ENCODE measurements at regions not wholly inside any gene's neighbourhood (a gene's known extent, or its start where the extent isn't known, plus 50 kb on each side); places are given as distances from the start of the nearest gene placed in this dataset.
"Not testable (repeated sequence)": the region's sequence is repeated elsewhere in the genome, so short reads cannot be mapped to it uniquely, and the experiment has no call there.

GRCh38 chr9:79425840-79426239, 145.9 kb upstream of the TLE4 start:
- DNase-seq: no peak

GRCh38 chr9:79428422-79428821, 143.3 kb upstream of the TLE4 start:
- no peak for DNase-seq

GRCh38 chr9:79430619-79431018, 141.1 kb upstream of the TLE4 start:
- DNase-seq: no peak

- no peak for DNase-seq
Measured at GRCh38 chr9:79431019-79431679, 140.6 kb upstream of the TLE4 start.

GRCh38 chr9:79432485-79432884, 139.3 kb upstream of the TLE4 start:
- DNase-seq: no peak

GRCh38 chr9:79433703-79434102, 138.1 kb upstream of the TLE4 start:
- no peak for DNase-seq

- DNase-seq: not testable (repeated sequence)
Measured at GRCh38 chr9:79439221-79439620, 132.5 kb upstream of the TLE4 start.

GRCh38 chr9:79446523-79447307, 125.0 kb upstream of the TLE4 start:
- no peak for DNase-seq

- DNase-seq: no peak
Measured at GRCh38 chr9:79447308-79447605, 124.5 kb upstream of the TLE4 start.

GRCh38 chr9:79447762-79448161, 124.0 kb upstream of the TLE4 start:
- DNase-seq: no peak

- no peak for DNase-seq
Measured at GRCh38 chr9:79452265-79452664, 119.5 kb upstream of the TLE4 start.

GRCh38 chr9:79461712-79462111, 110.1 kb upstream of the TLE4 start:
- DNase-seq: no peak

GRCh38 chr9:79465156-79465555, 106.6 kb upstream of the TLE4 start:
- DNase-seq: no peak

- DNase-seq: no peak
Measured at GRCh38 chr9:79469164-79469563, 102.6 kb upstream of the TLE4 start.

- DNase-seq: no peak
Measured at GRCh38 chr9:79470954-79471353, 100.8 kb upstream of the TLE4 start.

- no peak for DNase-seq
Measured at GRCh38 chr9:79471580-79472543, 99.9 kb upstream of the TLE4 start.

- DNase-seq: no peak
Measured at GRCh38 chr9:79473704-79474103, 98.1 kb upstream of the TLE4 start.

- DNase-seq: no peak
Measured at GRCh38 chr9:79477241-79477840, 94.4 kb upstream of the TLE4 start.

GRCh38 chr9:79477955-79478771, 93.6 kb upstream of the TLE4 start:
- no peak for DNase-seq

GRCh38 chr9:79480639-79481038, 91.1 kb upstream of the TLE4 start:
- no peak for DNase-seq

GRCh38 chr9:79481846-79482477, 89.8 kb upstream of the TLE4 start:
- DNase-seq: no peak

- no peak for DNase-seq
Measured at GRCh38 chr9:79485258-79485657, 86.5 kb upstream of the TLE4 start.
